ENCODE measurements at regions not wholly inside any gene's neighbourhood (a gene's known extent, or its start where the extent isn't known, plus 50 kb on each side); places are given as distances from the start of the nearest gene placed in this dataset.
A peak's percentile ranks its signal among the peaks of the same experiment; 100 is the strongest.

- peak in 1 of 2 experiments; percentile 1 for DNase-seq
Measured at GRCh38 chr6:134866563-134866962, 83.3 kb downstream of the ALDH8A1 start.

GRCh38 chr6:134864558-134864957 lies 85.3 kb downstream of the ALDH8A1 start:
- DNase-seq: no peak

GRCh38 chr6:134863763-134864510 lies 86.0 kb downstream of the ALDH8A1 start:
- DNase-seq: no peak

- no peak for DNase-seq
Measured at GRCh38 chr6:134854366-134854765, 95.5 kb downstream of the ALDH8A1 start.

GRCh38 chr6:134853111-134854055 lies 96.5 kb downstream of the ALDH8A1 start:
- DNase-seq: no peak

- DNase-seq: no peak
Measured at GRCh38 chr6:134851548-134851947, 98.4 kb downstream of the ALDH8A1 start.

- no peak for DNase-seq
Measured at GRCh38 chr6:134850721-134851305, 99.1 kb downstream of the ALDH8A1 start.

- DNase-seq: no peak
Measured at GRCh38 chr6:134849920-134850447, 99.9 kb downstream of the ALDH8A1 start.

- DNase-seq: no peak
Measured at GRCh38 chr6:134848076-134848475, 101.8 kb downstream of the ALDH8A1 start.

GRCh38 chr6:134846865-134847264 lies 103.0 kb downstream of the ALDH8A1 start:
- no peak for DNase-seq

- DNase-seq: no peak
Measured at GRCh38 chr6:134846031-134846430, 103.9 kb downstream of the ALDH8A1 start.

- DNase-seq: no peak
Measured at GRCh38 chr6:134844120-134844519, 105.8 kb downstream of the ALDH8A1 start.

GRCh38 chr6:134840086-134840867 lies 109.6 kb downstream of the ALDH8A1 start:
- no peak for DNase-seq

GRCh38 chr6:134835993-134836392 lies 113.9 kb downstream of the ALDH8A1 start:
- no peak for DNase-seq

GRCh38 chr6:134830940-134831339 lies 119.0 kb downstream of the ALDH8A1 start:
- DNase-seq: no peak

- DNase-seq: no peak
Measured at GRCh38 chr6:134830194-134830593, 119.7 kb downstream of the ALDH8A1 start.

GRCh38 chr6:134828641-134829040 lies 121.3 kb downstream of the ALDH8A1 start:
- no peak for DNase-seq

GRCh38 chr6:134826889-134827737 lies 122.8 kb downstream of the ALDH8A1 start:
- DNase-seq: no peak

- no peak for DNase-seq
Measured at GRCh38 chr6:134823710-134824034, 126.2 kb downstream of the ALDH8A1 start.

GRCh38 chr6:134822920-134823709 lies 126.8 kb downstream of the ALDH8A1 start:
- DNase-seq: peak; percentile 75 to 87

Data from Kasumi-1 (cell line).